ENCODE measurements at regions not wholly inside any gene's neighbourhood (a gene's known extent, or its start where the extent isn't known, plus 50 kb on each side); places are given as distances from the start of the nearest gene placed in this dataset.

GRCh38 chr1:181143102-181143859 lies 54.8 kb downstream of the IER5 start:
- no peak for TF ChIP-seq POLR2A (IDR thresholded peaks at IDR 0.05; ENCODE audit: borderline replicate concordance, extremely low read depth, insufficient read depth, insufficient read length)
- TF ChIP-seq CTCF (IDR thresholded peaks at IDR 0.05 in 2 of 3, conservative IDR thresholded peaks at IDR 0.05 in 1 of 3; ENCODE audit: borderline replicate concordance in 1 of 3, insufficient read depth in 1 of 3, low read depth in 2 of 3, low read length in 2 of 3): no peak
- no peak for TF ChIP-seq CBX3 (IDR thresholded peaks at IDR 0.05; ENCODE audit: low read depth)
- no peak for TF ChIP-seq ZBTB33 (IDR thresholded peaks at IDR 0.05; ENCODE audit: extremely low read depth, insufficient replicate concordance, low read length)
- TF ChIP-seq SRF (IDR thresholded peaks at IDR 0.05; ENCODE audit: low read depth): no peak
- no peak for TF ChIP-seq RAD21 (IDR thresholded peaks at IDR 0.05; ENCODE audit: low read depth)
- no peak for TF ChIP-seq EZH2 (IDR thresholded peaks at IDR 0.05)
- no peak for TF ChIP-seq SIN3A (IDR thresholded peaks at IDR 0.05; ENCODE audit: low read depth)
- no peak for TF ChIP-seq FOSL1 (IDR thresholded peaks at IDR 0.05; ENCODE audit: low read depth)
- TF ChIP-seq SP1 (IDR thresholded peaks at IDR 0.05; ENCODE audit: low read depth): no peak
- no peak for TF ChIP-seq POLR2AphosphoS5 (IDR thresholded peaks at IDR 0.05; ENCODE audit: low read depth, low read length)
- no peak for TF ChIP-seq TCF7L2 (IDR thresholded peaks at IDR 0.05; ENCODE audit: borderline replicate concordance, extremely low read depth, insufficient read depth, insufficient read length)
- no peak for TF ChIP-seq YY1 (IDR thresholded peaks at IDR 0.05; ENCODE audit: extremely low read depth, insufficient replicate concordance, low read depth, low read length)
